GM21515 (cell line): ENCODE measurements at regions not wholly inside any gene's neighbourhood (a gene's known extent, or its start where the extent isn't known, plus 50 kb on each side); places are given as distances from the start of the nearest gene placed in this dataset.
"Not testable (repeated sequence)": the region's sequence is repeated elsewhere in the genome, so short reads cannot be mapped to it uniquely, and the experiment has no call there.

Experiments
- ATAC-seq: cut with Tn5 transposase; IDR thresholded peaks from one replicate; pipeline ENCODE4 v1.9.1; 2021; ENCODE audit not compliant: unreplicated experiment

DNA sequence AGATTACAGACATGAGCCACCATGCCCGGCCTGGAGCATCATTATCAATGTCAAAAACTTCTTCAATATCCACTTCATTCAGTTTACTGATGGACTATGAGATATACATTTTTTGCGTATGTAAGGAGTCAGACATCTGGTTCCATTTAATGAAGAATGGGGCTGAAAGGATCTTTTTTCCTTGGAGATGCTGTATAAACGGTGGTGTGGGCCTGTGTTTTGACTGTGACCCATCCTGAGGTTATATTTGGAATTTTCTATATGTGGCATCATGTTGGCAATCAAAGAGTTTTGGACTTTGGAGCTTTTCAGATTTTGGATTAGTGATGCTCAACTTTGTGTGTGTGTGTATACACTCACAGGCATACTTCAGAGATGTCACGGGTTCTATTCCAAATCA lies 85.7 kb upstream of the FBXL17 start:
- no peak for ATAC-seq

- ATAC-seq = no peak
These were observed 79.9 kb upstream of the FBXL17 start for GRCh38 chr5:108461628-108462367.

DNA sequence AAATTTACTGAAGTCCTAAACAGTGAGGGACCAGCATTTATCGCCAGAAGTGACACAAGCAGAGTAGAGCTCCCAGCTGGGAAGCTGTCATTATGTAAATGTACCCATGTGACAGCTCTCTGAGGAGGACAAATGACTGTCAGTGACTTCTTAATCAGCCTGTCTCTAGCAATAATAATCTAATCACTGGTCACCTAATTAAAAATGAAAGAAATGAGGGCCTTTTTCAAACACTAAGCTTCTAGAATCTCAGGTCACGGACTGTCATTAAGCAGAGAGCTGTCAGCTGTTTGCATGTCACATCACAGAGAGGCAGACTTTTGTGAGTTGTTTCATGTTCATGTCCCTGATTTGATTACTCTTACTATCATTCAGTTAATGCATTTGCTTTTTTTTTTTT lies 77.9 kb upstream of the FBXL17 start:
- no peak for ATAC-seq

- no peak for ATAC-seq
These were observed 69.4 kb upstream of the FBXL17 start for GRCh38 chr5:108451269-108451668.

DNA sequence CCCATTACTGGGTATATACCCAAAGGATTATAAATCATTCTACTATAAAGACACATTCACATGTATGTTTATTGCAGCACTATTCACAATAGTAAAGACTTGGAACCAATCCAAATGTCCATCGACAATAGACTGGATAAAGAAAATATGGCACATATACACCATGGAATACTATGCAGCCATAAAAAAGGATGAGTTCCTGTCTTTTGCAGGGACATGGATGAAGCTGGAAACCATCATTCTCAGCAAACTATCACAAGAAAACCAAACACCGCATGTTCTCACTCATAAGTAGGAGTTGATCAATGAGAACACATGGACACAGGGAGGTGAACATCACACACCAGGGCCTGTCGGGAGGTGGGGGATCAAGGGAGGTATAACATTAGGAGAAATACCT lies 62.2 kb upstream of the FBXL17 start:
- ATAC-seq = not testable (repeated sequence)

GRCh38 chr5:108442063-108442651 lies 60.3 kb upstream of the FBXL17 start:
- not testable (repeated sequence) for ATAC-seq

DNA sequence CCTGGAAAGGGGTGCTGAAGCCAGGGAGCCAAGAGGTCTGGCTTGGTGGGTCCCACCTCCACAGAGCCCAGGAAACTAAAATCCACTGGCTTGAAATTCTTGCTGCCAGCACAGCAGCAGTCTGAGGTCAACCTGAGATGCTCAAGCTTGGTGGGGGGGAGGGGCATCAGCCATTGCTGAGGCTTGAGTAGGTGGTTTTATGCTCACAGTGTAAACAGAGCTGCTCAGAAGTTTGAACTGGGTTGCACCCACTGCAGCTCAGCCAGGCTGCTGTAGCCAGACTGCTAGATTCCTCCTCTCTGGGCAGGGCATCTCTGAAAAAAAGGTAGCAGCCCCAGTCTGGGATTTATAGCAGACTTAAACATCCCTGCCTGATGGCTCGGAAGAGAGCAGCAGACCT lies 55.5 kb upstream of the FBXL17 start:
- ATAC-seq = no peak

DNA sequence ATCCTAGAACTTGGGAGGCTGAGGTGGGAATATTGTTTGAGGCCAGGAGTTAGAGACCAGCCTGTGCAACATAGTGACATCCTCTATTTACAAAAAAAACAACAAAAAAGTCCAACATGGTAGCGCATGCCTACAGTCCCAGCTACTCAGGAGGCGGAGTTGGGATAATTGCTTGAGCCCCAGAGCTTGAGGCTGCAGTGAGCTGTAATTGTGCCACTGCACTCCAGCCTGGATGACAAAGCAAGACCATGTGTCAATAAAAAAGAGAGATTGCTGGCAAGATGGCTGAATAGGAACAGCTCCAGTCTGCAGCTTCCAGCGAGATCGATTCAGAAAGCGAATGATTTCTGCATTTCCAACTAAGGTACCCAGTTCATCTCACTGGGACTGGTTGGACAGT lies 54.8 kb upstream of the FBXL17 start:
- no peak for ATAC-seq

DNA sequence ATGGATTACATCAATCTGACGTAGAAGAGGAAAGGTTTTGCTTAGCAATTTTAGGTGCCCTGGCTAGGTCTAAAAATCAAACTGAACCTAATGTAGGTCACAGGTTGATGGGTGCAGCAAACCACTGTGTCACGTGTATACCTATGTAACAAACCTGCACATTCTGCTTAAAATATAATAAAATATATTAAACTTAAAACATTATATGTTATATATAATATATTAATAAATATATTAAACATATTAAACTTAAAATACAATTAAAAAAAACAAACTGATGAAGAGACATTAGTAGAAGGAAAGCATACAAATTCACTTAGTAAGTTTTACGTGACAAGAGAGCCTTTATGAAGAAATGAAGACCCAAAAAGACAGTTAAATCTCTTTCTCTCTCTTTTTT lies 51.7 kb upstream of the FBXL17 start:
- no peak for ATAC-seq

GRCh38 chr5:108432024-108432423 lies 50.1 kb upstream of the FBXL17 start:
- no peak for ATAC-seq
